ENCODE measurements at regions not wholly inside any gene's neighbourhood (a gene's known extent, or its start where the extent isn't known, plus 50 kb on each side); places are given as distances from the start of the nearest gene placed in this dataset.
A peak's percentile ranks its signal among the peaks of the same experiment; 100 is the strongest.

DNA sequence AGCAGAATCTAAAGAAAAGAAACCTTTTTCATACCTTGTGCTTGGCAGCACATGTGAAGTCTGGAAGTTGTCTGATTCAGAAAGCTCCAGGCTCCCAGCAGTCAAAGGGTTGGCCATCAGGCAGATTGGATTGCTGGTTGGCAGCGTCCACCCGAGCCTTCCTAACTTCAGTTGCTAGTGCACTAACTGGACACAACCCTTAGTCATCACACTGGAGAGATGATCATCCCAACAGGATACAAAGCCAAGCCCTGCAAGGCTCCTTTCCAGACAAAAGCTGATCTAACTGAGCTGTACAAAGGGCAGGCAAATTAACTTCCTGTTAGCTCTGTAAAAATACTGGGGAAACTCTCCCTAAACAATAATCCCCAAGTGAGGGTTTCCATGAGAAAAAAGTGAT lies 185.6 kb downstream of the SNX18 start:
- peak; percentile 17 to 49 for DNase-seq
- H3K36me3 ChIP-seq = no peaks in the 10 kb centered on the region
- in situ Hi-C loops (cut with MboI; ENCODE audit: low sequenced_read_pairs in 4 of 4) (no loop called here), intact Hi-C loops (cut with DNase I; ENCODE audit: low total_unique reads) (loop anchor here (5.0 kb wide), 1 partner anchor 51 kb away; no protein-coding TSS in a partner anchor)
- no peak for TF ChIP-seq POLR2A (IDR thresholded peaks at IDR 0.05)
- TF ChIP-seq, protein P1, sequence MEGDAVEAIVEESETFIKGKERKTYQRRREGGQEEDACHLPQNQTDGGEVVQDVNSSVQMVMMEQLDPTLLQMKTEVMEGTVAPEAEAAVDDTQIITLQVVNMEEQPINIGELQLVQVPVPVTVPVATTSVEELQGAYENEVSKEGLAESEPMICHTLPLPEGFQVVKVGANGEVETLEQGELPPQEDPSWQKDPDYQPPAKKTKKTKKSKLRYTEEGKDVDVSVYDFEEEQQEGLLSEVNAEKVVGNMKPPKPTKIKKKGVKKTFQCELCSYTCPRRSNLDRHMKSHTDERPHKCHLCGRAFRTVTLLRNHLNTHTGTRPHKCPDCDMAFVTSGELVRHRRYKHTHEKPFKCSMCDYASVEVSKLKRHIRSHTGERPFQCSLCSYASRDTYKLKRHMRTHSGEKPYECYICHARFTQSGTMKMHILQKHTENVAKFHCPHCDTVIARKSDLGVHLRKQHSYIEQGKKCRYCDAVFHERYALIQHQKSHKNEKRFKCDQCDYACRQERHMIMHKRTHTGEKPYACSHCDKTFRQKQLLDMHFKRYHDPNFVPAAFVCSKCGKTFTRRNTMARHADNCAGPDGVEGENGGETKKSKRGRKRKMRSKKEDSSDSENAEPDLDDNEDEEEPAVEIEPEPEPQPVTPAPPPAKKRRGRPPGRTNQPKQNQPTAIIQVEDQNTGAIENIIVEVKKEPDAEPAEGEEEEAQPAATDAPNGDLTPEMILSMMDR (IDR thresholded peaks at IDR 0.05 in 4 of 5, conservative IDR thresholded peaks at IDR 0.05 in 1 of 5) = no peak
- peak; percentile 79 to 80 for ATAC-seq
- peaks cover 22 to 28% of the 10 kb centered on the region in 2 donors for H3K4me1 ChIP-seq
- H3K27me3 ChIP-seq = no peaks in the 10 kb centered on the region
- H3K4me3 ChIP-seq = no peak overlapping the region
- H3K9me3 ChIP-seq = no peaks in the 10 kb centered on the region
- H3K27ac ChIP-seq = peak overlapping the region in 1 of 4 donors; percentile 39

DNA sequence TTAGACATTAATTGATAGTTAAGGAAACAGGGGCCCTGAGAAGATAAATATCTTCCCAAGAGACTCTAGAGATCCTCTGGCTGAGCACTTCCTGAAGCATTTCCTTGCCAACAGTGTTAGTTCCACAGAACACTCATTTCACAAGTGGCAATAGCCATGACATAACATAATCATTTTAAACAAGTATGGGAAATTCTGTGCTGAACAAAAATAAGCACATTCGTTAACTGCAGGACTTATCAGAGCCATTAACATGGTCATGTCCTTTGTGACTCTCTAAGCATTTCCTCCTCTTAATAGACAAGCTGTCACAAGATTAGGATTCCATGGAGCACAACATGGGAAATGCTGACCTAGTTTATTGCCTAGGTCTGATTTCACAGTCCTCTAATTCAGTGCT lies 184.9 kb downstream of the SNX18 start:
- TF ChIP-seq, protein P1 (IDR thresholded peaks at IDR 0.05 in 4 of 5, conservative IDR thresholded peaks at IDR 0.05 in 1 of 5) = no peak
- no peak for TF ChIP-seq POLR2A (IDR thresholded peaks at IDR 0.05)
- no peak overlapping the region for H3K27ac ChIP-seq

DNA sequence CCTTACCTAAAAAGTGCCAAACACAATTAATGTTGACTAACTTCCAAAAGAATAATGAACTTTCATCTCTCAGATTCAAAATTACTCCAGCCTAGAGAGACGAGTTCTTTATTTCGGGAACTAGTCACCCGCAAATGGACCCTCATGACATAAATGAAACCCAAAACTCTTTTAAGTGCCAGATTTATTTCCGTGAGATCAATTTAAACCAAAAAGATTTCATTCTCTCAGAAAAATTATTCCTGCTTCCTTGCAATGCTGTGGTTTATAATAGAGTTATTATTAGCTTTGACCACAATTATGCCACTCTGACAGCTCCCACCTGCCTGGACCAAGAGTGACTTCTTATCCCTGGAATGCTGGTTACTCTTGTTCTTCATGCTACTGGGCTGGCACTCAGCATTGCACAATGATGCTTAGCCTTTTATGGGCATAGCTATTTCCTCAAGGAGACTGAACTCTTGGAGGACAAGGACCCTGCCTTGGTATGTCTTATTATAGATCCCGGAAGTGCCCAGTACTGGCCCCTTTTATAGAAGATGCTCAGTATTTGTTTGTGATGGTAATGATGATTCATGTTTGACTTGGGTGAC lies 183.5 kb downstream of the SNX18 start:
- no peaks in the 10 kb centered on the region for H3K36me3 ChIP-seq
- TF ChIP-seq POLR2A (IDR thresholded peaks at IDR 0.05) = no peak
- TF ChIP-seq, protein P1 (IDR thresholded peaks at IDR 0.05 in 4 of 5, conservative IDR thresholded peaks at IDR 0.05 in 1 of 5) = no peak
- intact Hi-C loops (cut with DNase I; ENCODE audit: low total_unique reads) = loop anchor here (5.0 kb wide), 1 partner anchor 49 kb away; no protein-coding TSS in a partner anchor
- DNase-seq = no peak
- H3K4me1 ChIP-seq = peaks cover 22 to 28% of the 10 kb centered on the region in 2 donors
- H3K9me3 ChIP-seq = no peaks in the 10 kb centered on the region
- H3K27ac ChIP-seq = no peak overlapping the region
- ATAC-seq = peak in 1 of 2 donors; percentile 35
- no peak overlapping the region for H3K4me3 ChIP-seq
- in situ Hi-C loops (cut with MboI; ENCODE audit: low sequenced_read_pairs in 4 of 4) = no loop called here
- H3K27me3 ChIP-seq = no peaks in the 10 kb centered on the region

More for the DNA sequence above, 184.9 kb downstream of the SNX18 start:
- no peaks in the 10 kb centered on the region for H3K36me3 ChIP-seq
- H3K4me1 ChIP-seq = peaks cover 22 to 28% of the 10 kb centered on the region in 2 donors
- intact Hi-C loops (cut with DNase I; ENCODE audit: low total_unique reads) (loop anchor here (5.0 kb wide), 1 partner anchor 50 kb away; no protein-coding TSS in a partner anchor), in situ Hi-C loops (cut with MboI; ENCODE audit: low sequenced_read_pairs in 4 of 4) (no loop called here)
- H3K27me3 ChIP-seq = no peaks in the 10 kb centered on the region
- H3K4me3 ChIP-seq = no peak overlapping the region
- DNase-seq (no peak), ATAC-seq (no peak)
- no peaks in the 10 kb centered on the region for H3K9me3 ChIP-seq

- DNase-seq (no peak), ATAC-seq (no peak)
- in situ Hi-C loops (cut with MboI; ENCODE audit: low sequenced_read_pairs in 4 of 4) (loop anchor here in 1 of 4 donors (25.0 kb wide), 1 partner anchor 90 kb away; no protein-coding TSS in a partner anchor), intact Hi-C loops (cut with DNase I; ENCODE audit: low total_unique reads) (no loop called here)
- TF ChIP-seq POLR2A (IDR thresholded peaks at IDR 0.05) = no peak
- TF ChIP-seq, protein P1 (IDR thresholded peaks at IDR 0.05 in 4 of 5, conservative IDR thresholded peaks at IDR 0.05 in 1 of 5) = no peak
- H3K27ac ChIP-seq = no peak overlapping the region
- no peak overlapping the region for H3K4me3 ChIP-seq
- peaks cover 2 to 5% of the 10 kb centered on the region in 2 donors for H3K4me1 ChIP-seq
- no peaks in the 10 kb centered on the region for H3K27me3 ChIP-seq
- H3K36me3 ChIP-seq = no peaks in the 10 kb centered on the region
- H3K9me3 ChIP-seq = no peaks in the 10 kb centered on the region
These were observed 179.4 kb downstream of the SNX18 start for GRCh38 chr5:54696931-54697330.
